Stimulated activated CD4-positive, alpha-beta T cell treated with anti-CD3 and anti-CD28 coated beads, Interleukin-12 subunit alpha, Interleukin-12 subunit beta, amount 100 ng/mL, for 4 hours (primary cell): ENCODE measurements at regions not wholly inside any gene's neighbourhood (a gene's known extent, or its start where the extent isn't known, plus 50 kb on each side); places are given as distances from the start of the nearest gene placed in this dataset.

Experiments used
- DNase-seq: peaks from one replicate; pipeline ENCODE4 v3.0.0-alpha.2; 2020

DNA sequence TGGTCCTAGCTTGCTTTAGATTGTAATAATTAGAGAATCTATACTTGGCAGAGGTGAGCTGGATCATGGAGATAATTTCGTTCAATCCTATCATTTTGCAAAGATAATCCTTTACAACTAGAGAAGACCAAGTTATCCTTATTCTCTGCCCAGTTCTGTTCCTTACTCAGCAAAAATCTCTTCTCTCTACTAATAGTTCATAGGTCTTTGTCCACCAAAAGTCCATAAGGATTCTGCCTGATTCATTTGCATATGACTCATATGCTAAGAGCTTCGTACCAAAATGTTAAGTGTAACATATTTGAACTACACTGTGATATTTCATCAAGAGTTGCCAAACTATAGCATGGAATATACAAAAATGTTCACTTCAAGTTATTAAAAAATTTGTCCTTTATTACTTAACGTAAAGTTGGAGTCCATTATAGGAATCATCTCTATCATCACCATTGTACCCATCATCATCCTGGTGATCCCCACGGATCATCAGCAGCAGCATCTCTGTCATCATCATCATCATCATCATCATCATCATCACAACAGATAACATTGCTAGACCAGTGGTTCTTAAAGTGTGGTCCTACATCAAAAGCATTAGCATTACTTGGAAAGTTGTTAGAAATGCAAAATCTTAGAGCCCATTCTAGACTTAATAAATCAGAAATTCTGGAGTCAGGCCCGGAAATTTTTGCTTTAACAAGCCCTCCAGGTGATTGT lies 463.0 kb downstream of the DHX35 start:
- DNase-seq, result no peak

DNA sequence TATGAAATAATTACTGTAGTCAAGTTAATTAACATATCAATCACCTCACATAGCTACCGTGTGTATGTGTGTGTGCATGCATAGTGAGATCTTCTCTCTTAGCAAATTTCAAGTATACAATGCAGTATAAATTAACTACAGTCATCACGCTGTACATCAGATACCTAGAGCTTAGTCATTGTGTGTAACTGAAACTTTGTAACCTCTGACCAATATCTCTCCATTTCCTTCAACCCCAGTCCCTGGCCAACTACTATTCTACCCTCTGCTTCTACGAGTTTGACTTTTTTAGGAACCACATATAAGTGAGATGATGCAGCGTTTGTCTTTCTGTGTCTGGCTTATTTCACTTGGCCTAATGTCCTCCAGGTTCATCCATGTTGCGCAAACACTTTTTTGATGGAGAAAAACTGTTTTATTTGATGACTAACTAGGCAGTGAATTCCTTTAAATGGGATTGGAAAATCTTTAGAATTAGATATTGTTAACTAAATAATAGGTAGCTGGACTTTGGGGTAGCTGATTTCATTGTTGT lies 459.5 kb downstream of the DHX35 start:
- DNase-seq, result no peak

DNA sequence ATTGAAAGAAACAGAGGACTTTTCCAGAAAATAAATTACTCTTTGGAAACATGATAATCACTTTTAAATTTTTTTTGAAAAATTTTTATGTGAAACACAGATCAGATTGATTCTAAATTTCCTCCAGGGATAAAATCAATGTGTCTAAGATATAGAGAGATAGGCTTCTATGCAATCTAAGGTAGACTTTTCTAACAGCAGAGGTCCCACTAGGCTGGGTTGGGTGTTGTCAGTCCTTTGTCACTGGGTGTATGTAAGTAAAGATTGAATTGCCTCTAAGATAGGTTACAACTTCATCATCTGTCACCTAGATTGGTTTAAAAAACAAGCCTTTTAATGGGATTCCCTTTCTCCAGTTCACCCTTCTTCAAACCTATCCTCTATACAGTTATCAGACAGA lies 449.9 kb downstream of the DHX35 start:
- DNase-seq, result no peak

DNA sequence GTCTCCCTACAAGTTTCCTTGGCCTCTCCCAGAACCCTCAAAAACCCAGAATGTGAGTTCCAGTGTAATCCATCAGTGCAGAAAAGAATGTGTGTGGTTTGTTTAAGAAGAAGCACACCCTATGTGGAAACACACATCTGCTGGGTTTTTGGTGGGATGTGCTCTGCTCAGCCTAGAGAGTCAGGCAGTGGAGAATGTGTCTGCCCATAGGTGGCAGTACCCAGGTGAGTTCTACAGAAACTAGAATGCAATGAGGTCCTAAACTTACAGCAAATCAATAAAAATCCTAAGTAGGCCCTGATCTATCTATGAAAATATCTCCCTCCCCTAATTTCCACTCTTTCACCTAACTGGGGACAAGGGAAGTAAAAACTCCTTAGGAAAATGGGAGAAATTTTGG lies 437.3 kb downstream of the DHX35 start:
- DNase-seq, result no peak

DNA sequence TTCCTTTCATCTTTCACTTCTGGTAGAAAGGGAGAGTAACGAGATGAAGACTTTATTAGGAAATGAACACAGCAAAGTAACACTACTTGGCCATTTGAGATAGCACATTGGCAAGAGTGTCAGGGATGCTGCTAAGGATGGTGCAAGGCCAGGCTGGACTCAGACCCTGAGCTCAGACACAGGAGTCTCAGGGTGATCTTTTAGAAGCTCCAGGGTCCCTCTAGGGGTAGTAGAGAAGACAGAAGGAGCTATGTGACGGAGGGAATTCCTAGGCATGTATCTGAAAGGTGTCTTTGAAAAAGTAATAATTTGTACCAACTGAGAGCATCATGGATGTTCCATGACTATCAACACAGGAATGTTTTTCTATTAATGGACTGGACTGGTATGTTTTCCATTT lies 436.5 kb downstream of the DHX35 start:
- no peak for DNase-seq

DNA sequence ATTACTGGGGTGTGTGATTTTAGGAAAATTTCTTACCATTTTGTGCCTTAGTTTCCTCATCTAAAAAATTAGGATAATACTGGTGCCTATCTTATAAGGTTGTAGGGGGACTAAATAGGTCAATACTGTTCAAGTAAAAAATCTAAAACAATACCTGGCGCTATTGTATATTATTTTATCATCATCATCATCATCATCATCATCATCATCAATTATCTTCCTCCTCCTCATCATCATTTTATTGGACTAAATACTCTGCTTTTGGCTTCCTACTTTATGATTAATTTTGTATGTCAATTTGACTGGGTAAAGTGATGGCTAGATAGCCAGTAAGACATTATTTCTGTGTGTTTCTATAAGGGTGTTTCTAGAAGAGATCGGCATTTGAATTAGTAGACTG lies 435.5 kb downstream of the DHX35 start:
- no peak for DNase-seq

DNA sequence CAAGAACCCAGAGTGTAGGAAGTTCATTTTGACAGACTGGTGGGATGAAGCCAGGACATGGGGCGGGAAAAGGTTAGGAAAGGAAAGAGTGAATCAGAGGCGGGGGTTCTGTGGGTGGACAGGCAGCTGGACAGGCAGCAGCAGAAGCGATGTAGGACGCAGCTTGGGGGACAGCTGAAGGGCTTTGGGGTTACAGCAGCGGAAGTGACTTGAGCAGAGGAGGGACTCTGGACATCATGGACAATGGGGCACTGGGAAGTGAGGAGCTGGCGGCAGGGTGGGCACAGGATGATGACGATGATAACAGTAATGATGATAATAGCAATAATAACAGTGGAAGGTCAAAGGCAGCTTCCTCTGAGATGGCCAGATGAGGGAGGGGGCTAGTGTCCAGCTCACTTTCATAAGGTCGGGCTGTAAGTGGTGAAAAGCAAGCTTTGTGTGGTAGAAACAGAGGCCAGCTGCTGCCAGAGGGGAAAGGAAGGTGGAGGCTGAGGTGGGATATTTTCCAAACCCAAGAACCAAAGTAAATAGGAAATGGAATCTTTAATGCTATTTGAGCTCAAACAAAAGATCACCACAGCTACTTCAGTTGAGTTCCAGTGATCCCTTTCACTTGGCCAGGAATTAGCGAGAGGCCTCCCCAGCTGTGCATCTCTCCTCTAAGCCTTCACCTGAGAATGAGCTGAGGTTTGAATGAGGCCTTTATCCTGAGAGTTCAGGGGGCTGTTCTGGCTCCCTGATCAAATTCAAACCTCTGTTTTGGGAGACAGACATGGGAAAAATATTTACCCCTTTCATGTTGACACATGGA lies 433.5 kb downstream of the DHX35 start:
- DNase-seq, result no peak

DNA sequence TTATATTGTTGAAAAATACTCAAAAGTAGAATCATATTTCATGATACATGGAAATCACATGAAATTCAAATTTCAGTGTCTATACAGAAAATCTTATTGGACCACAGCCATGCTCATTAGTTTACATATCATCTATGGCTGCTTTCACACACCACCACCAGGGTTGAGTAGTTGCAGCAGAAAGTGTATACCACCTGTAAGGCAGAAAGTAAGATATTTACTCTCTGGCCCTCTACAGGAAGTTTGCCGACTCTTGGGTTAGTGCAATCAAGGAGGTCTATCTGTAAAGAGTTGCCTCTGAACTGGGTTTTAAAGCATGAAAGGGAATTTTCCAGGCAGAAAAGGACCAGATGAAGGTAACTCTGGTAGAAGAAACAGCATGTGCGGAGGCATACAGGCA lies 432.3 kb downstream of the DHX35 start:
- DNase-seq, result no peak

DNA sequence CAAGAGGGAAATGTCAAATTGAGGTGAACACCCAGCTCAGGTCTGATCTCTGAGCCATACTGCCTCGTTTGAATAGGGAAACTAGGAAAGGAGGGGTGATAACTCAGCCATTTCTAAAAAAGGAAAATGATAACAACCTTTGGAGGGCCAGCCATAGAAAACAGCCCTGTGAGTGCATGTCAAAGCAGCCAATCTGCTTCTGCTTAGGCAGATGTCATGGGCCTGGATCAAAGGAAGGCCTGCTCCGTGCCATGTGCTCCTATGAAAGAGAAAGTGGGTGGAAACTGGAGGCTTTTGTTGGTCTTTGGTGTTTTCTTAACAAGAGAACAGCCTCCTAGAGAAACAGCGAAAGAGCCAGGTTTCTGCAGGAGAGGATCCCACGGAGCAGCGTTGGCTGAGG lies 428.0 kb downstream of the DHX35 start:
- DNase-seq, result no peak

DNA sequence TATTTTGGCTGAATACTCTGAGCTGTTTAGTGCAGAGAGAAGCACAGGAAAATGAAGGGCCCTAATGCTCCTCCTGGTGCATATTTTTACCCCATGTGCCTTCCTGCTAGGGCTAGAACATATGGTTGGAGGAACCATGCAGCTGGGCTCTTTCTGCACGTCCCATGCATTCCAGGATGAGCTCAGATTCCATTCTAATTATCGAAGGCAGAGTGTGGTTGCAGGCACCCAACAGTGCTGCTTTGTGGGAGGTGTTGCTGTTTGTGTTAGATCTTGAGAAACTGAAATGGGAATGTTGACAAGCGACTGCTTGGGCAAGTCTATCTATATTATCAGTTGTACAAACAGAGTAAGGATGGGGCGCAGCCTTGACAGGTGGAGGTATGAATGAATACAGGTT lies 419.5 kb downstream of the DHX35 start:
- DNase-seq, result no peak

DNA sequence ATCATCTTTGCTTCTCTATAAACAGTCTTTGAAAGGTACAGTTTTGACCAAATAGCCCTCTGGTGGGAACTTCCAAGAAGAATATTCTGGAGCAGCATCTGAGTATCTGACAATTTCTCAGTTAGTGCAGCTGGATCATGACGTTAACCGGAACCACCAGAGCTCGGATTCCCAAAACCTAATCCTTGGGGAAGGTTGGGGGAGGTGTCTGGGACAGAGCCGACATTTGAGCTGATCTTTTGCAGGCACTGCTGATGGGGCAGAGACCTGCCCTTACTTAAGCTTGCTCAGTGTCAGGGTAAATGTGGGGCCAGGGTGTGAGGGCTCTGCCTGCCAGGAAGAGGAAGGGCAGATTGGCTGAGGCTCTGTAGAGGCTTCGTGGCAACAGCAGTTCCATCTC lies 416.6 kb downstream of the DHX35 start:
- DNase-seq, result no peak

DNA sequence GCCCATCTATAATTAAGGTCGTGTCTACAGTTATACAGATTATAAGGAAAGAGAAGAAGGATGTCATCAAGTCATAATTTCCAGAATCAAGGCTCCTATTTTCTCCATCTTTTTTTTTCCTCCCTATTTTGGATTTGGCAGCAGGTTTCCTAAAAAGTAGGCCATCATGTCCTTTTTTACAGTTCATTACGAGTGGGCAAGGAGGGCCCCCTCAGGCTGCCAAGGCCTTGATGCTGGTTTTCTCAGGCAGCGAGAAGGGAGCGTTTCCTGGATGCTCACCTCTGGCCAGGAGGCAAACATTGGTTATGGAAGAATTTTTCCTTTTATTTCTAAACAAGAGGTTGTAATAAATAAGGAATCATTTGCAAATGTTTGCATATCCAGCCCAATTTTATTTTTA lies 414.6 kb downstream of the DHX35 start:
- no peak for DNase-seq

DNA sequence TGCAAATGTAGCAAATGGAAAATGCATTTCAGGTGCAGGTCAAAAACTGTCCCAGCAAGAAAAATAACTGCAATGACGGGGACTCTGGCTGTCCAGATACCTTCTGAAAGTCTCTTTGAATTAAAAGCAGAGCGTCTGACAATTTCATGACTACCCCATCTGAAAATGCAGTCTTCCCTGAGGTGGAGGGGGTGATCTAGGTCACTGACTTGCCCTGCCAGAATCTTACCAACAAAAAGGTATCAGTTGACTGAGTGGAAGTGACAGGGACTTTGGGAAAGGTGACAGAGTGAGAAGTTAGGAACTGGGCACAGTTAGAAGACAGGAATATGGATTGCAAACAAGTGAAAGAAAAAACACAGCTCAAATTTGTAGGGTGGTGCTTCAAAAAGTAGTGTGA lies 402.2 kb downstream of the DHX35 start:
- no peak for DNase-seq

DNA sequence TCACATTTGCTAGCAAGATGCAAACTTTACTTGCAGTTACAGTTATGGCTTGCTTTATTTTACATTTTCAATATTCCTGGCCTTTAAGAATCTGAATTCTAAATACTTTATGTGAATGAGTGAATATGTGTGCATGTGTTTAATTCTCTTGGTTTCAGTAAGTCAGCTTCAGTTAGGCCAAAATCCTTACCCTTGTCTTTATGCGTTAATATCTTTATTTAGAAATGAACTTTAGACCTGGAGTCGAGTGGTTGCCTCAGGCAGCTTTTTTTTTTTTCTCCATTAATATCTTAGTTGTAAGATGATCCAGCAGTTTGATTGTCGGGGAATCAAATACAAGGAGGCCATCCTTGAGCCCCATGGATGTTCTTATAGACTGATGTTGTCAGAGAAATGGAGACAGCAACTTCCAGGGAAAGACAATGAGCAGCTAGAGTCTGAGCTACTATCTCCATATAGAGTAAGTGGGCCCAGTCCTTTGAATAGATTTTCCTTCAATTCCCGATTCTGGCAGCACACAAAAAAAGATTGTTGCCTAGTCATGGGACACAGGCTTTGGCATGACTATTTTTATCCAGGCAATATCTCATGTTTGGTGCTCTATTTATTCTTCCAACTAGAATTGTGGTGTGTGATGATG lies 398.0 kb downstream of the DHX35 start:
- no peak for DNase-seq

DNA sequence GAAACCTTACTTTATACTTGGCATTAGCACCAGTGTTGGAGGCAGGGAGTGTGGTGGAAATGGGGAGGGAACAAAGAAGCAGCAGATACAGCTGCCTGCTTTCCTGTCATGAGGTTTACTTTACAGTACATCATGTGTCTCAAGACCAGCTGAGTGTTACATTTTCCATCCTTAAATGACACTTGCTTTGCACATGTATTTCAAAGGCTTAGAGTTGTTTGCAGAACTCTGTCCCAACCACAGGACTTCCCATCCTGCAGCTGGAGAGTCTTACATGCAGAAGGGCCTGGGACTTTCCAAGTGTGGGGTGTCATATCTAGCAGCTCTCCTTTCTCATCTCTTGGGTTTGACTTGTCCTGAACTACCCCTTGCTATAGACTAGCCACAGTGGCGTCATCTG lies 395.9 kb downstream of the DHX35 start:
- no peak for DNase-seq

DNA sequence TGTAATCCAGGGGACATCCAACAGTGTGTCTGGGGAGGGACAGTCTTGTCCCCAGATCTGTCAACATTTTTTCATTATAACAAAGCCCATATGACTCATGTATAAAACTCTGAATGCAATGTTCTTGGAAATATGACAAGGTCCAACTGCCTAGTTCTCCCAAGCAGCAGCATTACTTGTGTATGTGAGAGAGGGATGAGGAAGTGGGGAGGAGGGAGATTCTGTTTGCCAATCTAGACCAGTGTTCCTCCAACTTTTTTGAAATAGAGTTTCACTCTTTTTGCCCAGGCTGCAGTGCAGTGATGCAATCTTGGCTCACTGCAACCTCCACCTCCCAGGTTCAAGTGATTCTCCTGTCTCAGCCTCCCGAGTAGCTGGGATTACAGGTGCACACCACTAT lies 394.8 kb downstream of the DHX35 start:
- no peak for DNase-seq

DNA sequence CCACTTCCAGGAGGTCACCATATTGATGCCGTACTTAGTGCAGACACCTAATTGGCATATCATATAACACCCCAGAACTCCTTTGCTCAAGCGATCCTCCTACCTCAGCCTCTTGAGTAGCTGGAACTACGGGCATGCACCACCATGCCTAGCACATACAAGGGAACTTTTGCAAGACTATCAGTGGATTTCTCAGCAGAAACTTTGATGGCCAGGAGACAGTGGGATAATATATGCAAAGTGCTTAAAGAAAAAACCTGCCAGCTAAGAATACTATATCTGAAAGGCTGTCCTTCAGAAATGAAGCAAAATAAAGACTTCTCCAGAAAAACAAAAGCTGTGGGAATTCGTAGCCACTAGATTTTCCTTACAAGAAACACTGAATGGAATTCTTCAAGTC lies 387.1 kb downstream of the DHX35 start:
- DNase-seq, result no peak

DNA sequence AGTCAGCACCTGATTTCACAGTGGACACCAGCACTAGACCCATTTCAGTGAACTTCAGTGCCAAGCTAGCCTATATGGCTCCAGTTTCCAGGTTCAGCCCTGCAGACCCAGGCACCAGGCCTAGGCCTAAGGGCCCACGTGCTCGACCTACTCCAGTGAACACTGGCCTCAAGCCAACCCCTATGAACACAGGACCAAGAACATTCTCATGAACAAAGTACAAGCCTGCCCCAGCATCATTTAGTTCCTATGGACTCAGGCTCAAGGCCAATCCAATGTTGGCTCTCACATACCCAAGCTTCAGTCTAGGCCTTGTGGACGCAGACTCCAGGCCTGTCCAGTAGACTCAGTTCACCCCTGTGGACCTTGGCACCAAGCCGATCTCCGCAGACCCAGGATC lies 385.5 kb downstream of the DHX35 start:
- DNase-seq, result no peak

DNA sequence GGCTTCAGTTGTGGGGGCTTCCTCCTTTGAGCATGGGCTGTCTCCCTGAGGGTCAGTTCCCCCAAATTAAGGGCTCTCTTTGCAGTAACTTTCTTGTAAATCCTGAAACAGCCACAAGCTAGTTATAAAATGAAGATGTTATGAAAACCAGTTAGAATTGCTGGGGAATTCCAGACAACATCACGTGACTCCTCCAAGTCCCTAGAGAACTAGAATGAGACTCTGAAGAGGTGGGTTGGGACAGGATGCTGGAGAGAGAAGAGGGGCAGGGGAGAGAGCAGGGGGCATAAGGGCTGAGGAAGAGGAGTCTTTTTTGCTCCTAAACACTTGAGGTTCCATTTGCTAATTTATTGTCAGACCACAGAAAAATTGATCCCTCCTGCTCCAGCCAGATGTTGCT lies 380.3 kb downstream of the DHX35 start:
- DNase-seq, result no peak

DNA sequence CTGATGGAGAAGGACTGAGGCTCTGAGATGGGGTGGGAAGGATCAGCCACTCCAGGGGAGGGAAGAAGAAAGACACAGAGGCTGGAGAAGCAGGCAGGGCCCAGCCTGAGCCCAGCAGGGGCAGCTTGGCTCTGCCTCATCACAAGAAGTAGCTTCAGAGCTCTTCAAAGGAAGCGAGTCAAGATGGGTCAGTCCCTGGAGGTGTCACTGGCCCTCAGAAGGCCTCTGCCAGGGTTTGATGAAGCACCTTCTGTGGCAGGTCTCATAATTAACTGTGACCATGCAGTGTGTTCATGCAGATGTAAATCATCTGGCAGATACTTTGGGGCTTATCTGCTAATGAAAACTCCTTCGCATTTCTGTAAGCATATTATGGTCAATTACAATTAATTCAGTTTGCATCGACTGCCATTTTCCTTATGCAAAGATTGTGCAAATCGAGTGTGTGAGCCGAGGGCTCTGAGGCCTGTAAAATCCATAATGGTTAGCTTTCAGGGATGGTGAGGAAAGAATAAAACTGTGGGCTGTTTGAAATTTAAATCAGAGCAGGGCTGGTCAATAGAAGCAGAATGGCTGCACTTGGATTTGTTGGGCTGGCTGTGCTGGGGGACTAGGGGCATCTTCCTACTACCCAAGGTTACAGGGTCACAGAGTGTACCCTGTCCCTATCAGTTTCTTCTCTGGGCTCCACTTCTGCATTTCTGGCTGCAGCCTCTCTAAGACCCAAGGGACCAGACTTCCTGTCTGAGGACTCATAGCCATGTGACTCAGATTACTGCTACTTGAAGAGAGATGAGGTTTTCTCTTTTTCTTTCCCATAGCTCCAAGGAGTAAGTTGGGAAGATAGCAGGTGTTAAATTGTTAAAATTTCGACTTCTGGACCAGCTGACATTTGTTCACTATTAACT lies 376.6 kb downstream of the DHX35 start:
- DNase-seq, result no peak

DNA sequence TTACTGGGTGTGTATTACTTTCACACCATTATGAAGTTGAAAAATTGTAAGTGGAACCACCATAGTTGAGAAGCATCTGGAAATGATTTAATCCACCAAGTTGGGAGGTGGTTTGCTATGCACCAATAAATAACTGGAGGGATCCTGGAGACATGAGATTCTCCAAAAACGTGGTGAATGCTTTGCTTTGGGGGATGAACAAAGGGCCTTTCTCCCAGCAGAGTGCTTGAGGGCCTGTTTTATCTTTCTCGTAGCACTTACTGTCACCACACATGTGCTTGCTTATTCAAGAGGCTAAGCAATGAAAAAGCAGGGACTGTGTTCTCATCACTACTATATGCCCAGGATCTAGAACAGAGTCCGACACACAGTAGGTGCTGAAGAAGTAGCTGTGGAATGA lies 371.1 kb downstream of the DHX35 start:
- no peak for DNase-seq

DNA sequence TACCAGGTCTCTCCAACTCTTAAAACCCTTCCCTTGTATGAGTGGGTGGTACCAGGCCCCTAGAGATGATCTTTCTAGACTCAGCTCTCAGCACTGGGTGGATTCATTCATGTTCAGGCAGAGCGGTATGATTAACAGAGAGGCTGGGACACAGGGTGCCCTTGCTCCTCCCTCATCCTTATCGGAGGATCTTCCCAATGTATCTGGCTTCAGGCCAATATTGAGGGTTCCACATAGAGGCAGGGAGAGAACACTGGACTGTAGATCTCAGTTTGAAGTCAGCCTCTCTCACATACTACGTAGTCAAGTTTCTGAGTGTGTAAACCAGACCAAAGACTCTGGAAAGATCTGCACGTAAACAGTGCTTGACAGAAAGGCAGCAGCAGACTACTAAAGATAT lies 366.2 kb downstream of the DHX35 start:
- no peak for DNase-seq

DNA sequence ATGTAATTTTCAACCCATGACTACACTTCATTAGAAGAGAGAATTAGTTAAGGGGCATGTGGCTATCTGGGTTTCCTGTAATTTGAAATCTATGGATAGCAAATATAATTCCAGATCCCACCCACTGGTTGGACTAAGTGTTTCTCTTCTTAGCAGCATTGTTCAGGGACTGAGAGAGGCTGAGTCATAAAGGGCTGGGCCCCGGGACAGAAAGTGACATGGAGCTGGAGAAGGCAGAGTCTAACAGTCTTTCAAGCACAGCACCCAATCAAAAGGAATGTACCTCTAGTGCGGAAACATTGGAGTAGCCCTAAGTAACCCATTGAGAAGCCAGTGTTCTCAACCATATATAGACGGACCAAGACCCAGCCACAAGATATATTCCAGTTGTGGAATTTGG lies 363.9 kb downstream of the DHX35 start:
- no peak for DNase-seq
